ENCODE measurements at regions not wholly inside any gene's neighbourhood (a gene's known extent, or its start where the extent isn't known, plus 50 kb on each side); places are given as distances from the start of the nearest gene placed in this dataset.
A peak's percentile ranks its signal among the peaks of the same experiment; 100 is the strongest.

DNA sequence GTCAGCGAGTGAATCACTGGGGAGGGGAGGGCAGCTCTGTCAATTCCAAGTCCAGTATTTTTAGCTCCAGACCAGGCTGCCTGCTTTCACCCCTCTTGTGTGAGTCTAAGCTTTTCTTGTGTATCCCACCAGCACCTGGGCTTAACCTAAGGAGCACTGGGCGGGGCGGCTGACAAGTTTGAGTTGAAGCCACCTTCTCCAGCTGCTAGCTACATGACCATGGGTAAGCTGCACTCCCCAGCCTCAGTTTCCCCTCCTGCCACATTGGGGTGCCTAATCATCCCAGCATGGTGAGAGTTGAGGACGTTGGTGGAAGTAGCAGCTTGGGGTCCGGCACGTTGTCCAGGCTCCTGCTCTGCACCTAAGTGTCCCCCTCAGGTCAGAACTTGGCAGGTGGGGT is 89.8 kb upstream of the PCBD1 start:
- Histone ChIP-seq H3K36me3 (no peaks in the 10 kb centered on the region), H3K4me3 (no peak overlapping the region), H3K4me1 (no peaks in the 10 kb centered on the region), H3K27me3 (no peaks in the 10 kb centered on the region), H3K9me3 (no peaks in the 10 kb centered on the region), H3K27ac (no peak overlapping the region)
- DNase-seq (no peak), ATAC-seq (no peak)
- 59% methylated on average over 2 of the region's 6 CpGs for WGBS (ENCODE audit: insufficient coverage, low coverage, low lambda C conversion rate, missing lambda C conversion rate)
- intact Hi-C loops (cut with DNase I) = no loop called here
- TF ChIP-seq, protein P1, sequence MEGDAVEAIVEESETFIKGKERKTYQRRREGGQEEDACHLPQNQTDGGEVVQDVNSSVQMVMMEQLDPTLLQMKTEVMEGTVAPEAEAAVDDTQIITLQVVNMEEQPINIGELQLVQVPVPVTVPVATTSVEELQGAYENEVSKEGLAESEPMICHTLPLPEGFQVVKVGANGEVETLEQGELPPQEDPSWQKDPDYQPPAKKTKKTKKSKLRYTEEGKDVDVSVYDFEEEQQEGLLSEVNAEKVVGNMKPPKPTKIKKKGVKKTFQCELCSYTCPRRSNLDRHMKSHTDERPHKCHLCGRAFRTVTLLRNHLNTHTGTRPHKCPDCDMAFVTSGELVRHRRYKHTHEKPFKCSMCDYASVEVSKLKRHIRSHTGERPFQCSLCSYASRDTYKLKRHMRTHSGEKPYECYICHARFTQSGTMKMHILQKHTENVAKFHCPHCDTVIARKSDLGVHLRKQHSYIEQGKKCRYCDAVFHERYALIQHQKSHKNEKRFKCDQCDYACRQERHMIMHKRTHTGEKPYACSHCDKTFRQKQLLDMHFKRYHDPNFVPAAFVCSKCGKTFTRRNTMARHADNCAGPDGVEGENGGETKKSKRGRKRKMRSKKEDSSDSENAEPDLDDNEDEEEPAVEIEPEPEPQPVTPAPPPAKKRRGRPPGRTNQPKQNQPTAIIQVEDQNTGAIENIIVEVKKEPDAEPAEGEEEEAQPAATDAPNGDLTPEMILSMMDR (IDR thresholded peaks at IDR 0.05) = no peak
- TF ChIP-seq POLR2A (IDR thresholded peaks at IDR 0.05) = no peak

DNA sequence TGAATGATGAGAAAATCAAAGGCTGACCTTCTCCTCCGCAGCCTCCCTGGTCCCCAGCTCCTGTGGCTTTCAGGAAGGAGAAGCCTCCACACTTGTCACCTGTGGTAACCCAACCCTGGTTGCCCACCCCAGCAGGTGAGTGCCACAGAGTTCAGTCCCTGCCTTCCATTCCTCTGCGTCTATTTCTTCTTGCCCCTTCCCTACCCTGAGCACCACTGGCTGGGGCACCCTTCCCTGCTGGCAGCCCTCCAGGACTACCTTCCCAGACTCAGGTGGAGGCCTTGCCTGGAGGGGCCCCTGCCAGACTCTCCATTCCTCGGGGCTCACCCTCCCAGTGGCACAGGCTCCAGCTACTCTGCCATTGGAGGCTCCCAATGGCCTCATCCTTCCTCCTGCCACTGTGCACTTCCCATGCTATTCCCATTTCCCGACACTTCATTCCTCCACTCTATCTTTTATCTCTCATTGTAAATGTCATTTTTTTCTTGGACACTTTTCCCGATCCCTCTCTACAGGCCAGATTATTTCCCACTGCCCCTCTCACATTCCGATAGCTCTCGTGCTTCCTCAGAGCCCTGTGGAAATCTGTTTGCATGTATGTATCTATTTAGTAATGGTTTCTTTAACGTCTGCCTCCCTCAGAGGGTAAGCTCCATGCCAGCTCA is 90.6 kb upstream of the PCBD1 start:
- H3K4me3 ChIP-seq = no peak overlapping the region
- intact Hi-C loops (cut with DNase I) = no loop called here
- no peaks in the 10 kb centered on the region for H3K4me1 ChIP-seq
- no peaks in the 10 kb centered on the region for H3K9me3 ChIP-seq
- no peaks in the 10 kb centered on the region for H3K36me3 ChIP-seq
- ATAC-seq (no peak), DNase-seq (no peak)
- H3K27me3 ChIP-seq = no peaks in the 10 kb centered on the region
- no peak overlapping the region for H3K27ac ChIP-seq
- 67% methylated on average over 6 of the region's 8 CpGs for WGBS (ENCODE audit: insufficient coverage, low coverage, low lambda C conversion rate, missing lambda C conversion rate)
- TF ChIP-seq, protein P1 (IDR thresholded peaks at IDR 0.05) = no peak
- no peak for TF ChIP-seq POLR2A (IDR thresholded peaks at IDR 0.05)

DNA sequence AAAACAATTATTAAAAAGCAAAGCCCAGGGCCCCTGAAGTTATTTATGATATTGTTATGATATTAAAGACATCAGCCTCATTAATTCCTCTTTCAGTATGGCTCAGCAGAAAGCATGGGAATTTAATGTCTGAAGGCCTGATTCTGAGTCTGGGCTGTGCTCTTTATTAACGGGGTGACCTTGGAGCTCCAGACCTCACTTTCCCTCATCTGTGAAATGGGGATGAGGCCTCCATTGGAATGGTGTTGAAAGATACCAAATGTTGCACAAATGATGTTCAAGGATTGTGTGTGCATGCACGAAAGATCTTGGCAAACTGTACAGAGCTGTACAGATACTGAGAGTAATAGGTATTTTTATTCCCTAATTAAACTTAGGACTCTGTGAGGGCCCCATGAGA is 92.3 kb upstream of the PCBD1 start:
- DNase-seq (no peak), ATAC-seq (no peak)
- no peaks in the 10 kb centered on the region for H3K27me3 ChIP-seq
- H3K27ac ChIP-seq = no peak overlapping the region
- intact Hi-C loops (cut with DNase I) = no loop called here
- H3K4me1 ChIP-seq = no peaks in the 10 kb centered on the region
- no peaks in the 10 kb centered on the region for H3K9me3 ChIP-seq
- H3K36me3 ChIP-seq = no peaks in the 10 kb centered on the region
- TF ChIP-seq, protein P1 (IDR thresholded peaks at IDR 0.05) = no peak
- no peak for TF ChIP-seq POLR2A (IDR thresholded peaks at IDR 0.05)
- WGBS (ENCODE audit: insufficient coverage, low coverage, low lambda C conversion rate, missing lambda C conversion rate) = 64% methylated on average over 2 of the region's 2 CpGs
- no peak overlapping the region for H3K4me3 ChIP-seq

DNA sequence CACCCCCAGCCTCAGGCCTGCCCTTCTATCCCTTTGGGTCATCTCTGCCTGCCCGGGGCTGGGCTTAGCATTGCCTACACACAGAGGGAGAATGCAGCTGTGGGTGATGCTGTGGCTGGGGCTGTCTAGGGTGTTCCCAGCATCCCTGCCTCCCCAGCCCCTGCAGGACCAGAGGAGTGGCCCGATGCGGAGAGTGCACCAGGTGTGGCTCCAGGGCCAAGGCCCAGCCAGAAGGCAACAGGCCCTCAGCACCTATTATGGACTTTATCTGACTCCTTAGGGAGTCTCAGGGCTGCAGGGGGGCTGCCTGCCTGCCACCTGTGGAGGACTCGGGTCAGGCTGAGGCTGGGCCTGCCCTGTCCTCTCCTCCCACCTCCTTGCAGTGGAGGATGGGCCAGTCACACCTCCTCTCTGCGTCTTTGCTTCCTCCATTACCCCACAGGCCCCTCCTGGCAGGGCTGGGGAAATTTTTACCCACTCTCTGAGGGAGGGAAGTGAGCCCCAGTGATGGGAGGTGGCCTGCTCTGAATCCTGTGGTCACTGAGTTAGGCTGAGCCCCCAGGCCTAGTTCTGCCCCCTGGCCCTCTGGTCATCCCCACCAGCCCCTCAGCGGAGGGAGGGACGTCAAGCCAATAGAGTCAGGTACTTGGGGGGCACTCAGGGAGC is 92.9 kb upstream of the PCBD1 start:
- Histone ChIP-seq H3K27me3 (no peaks in the 10 kb centered on the region), H3K27ac (no peak overlapping the region), H3K4me3 (no peak overlapping the region), H3K36me3 (no peaks in the 10 kb centered on the region), H3K4me1 (no peaks in the 10 kb centered on the region), H3K9me3 (no peaks in the 10 kb centered on the region)
- peak in 1 of 4 donors; percentile 6 for ATAC-seq
- TF ChIP-seq POLR2A (IDR thresholded peaks at IDR 0.05) = no peak
- TF ChIP-seq, protein P1 (IDR thresholded peaks at IDR 0.05) = no peak
- intact Hi-C loops (cut with DNase I) = no loop called here
- WGBS (ENCODE audit: insufficient coverage, low coverage, low lambda C conversion rate, missing lambda C conversion rate) = 72% methylated on average over 3 of the region's 7 CpGs
- no peak for DNase-seq

Measured in right lobe of liver (tissue), 6 donors.